Right lobe of liver (tissue), 4 donors: ENCODE measurements at regions not wholly inside any gene's neighbourhood (a gene's known extent, or its start where the extent isn't known, plus 50 kb on each side); places are given as distances from the start of the nearest gene placed in this dataset.
"Not testable (repeated sequence)": the region's sequence is repeated elsewhere in the genome, so short reads cannot be mapped to it uniquely, and the experiment has no call there.

ENCODE experiments used
- CTCF ChIP-seq, 4 donors: fragments of 200-600 bp in 3 of 4; fragments of 450-650 bp in 1 of 4; IDR thresholded peaks; one replicate each; pipeline versions ENCODE4 v1.5.1 to v1.8.0; 2016 to 2022; ENCODE audit warnings: antibody characterized with exemption in 4 of 4, mild to moderate bottlenecking in 2 of 4
- POLR2A ChIP-seq: fragments of 450-650 bp; IDR thresholded peaks from one replicate; pipeline ENCODE4 v1.6.1; 2017; ENCODE audit warnings: antibody characterized with exemption, mild to moderate bottlenecking
- donor health status: DM: no; HTN: no; CAD: no.
- donor health status: DM: no; HTN: no; CAD: no.
- donor health status: DM: no; HTN: yes; CAD: no.

- not testable (repeated sequence) for TF ChIP-seq POLR2A; CTCF (IDR thresholded peaks at IDR 0.05)
These were observed 753.7 kb upstream of the SLITRK5 start for GRCh38 chr13:86917438-86917837.
